ENCODE measurements at regions not wholly inside any gene's neighbourhood (a gene's known extent, or its start where the extent isn't known, plus 50 kb on each side); places are given as distances from the start of the nearest gene placed in this dataset.
"Not testable (repeated sequence)": the region's sequence is repeated elsewhere in the genome, so short reads cannot be mapped to it uniquely, and the experiment has no call there.

DNA sequence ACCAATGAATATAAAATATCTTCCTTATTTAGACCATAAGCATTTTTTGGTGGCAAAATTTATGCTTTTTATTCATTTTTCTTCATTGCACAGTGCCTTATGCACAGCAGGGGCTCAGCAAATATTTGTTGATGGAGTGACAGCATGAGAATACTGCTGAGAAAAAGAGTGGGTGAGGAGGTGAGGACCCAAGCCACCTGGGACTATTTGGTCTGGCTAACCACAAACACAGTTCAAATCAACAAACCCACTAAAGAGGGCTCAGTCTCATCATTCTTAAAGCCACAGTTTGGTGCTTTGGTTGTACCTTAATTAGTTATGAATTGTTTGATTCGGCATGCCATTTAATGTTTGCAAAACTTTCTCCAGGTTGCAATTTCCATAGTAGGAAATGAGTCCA, 183.5 kb upstream of the ZNF521 start:
- no peaks in the 10 kb centered on the region for H3K27me3 ChIP-seq (ENCODE audit: insufficient read depth in 3 of 3, low read length in 2 of 3)
- no peak overlapping the region for H3K4me3 ChIP-seq
- intact Hi-C loops (cut with DNase I) = no loop called here
- H3K36me3 ChIP-seq (ENCODE audit: insufficient read depth in 1 of 2, low read depth in 1 of 2) = no peaks in the 10 kb centered on the region
- H3K27ac ChIP-seq = no peak overlapping the region
- no peak for DNase-seq
- H3K9me3 ChIP-seq = no peaks in the 10 kb centered on the region
- ATAC-seq = no peak
- TF ChIP-seq, protein P1, sequence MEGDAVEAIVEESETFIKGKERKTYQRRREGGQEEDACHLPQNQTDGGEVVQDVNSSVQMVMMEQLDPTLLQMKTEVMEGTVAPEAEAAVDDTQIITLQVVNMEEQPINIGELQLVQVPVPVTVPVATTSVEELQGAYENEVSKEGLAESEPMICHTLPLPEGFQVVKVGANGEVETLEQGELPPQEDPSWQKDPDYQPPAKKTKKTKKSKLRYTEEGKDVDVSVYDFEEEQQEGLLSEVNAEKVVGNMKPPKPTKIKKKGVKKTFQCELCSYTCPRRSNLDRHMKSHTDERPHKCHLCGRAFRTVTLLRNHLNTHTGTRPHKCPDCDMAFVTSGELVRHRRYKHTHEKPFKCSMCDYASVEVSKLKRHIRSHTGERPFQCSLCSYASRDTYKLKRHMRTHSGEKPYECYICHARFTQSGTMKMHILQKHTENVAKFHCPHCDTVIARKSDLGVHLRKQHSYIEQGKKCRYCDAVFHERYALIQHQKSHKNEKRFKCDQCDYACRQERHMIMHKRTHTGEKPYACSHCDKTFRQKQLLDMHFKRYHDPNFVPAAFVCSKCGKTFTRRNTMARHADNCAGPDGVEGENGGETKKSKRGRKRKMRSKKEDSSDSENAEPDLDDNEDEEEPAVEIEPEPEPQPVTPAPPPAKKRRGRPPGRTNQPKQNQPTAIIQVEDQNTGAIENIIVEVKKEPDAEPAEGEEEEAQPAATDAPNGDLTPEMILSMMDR (IDR thresholded peaks at IDR 0.05) = no peak
- 51 to 82% (median 68%) methylated on average over 1 of the region's 1 CpG for WGBS, 3 donors
- no peaks in the 10 kb centered on the region for H3K4me1 ChIP-seq

DNA sequence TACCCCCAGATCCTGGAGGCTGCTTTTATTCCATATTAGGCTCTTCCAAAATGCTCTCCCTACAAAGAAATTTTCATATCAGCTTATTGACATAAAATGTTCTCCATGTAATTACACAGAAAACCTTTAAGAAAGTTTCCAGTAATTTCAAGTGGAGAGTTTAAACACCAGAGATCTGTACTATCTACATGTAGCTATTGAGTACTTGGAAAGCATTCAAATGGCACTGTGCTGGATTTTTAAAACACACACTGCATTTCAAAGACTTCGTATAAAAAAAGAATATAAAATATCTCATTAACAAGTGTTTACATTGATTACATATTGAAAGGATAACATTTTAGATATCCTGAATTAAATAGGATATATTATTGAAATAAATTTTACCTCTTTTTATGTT, 182.4 kb upstream of the ZNF521 start:
- H3K9me3 ChIP-seq = no peaks in the 10 kb centered on the region
- DNase-seq (no peak), ATAC-seq (no peak)
- no peaks in the 10 kb centered on the region for H3K27me3 ChIP-seq (ENCODE audit: insufficient read depth in 3 of 3, low read length in 2 of 3)
- no peak overlapping the region for H3K27ac ChIP-seq
- no peak overlapping the region for H3K4me3 ChIP-seq
- TF ChIP-seq, protein P1 (IDR thresholded peaks at IDR 0.05) = no peak
- 62 to 77% (median 71%) methylated on average over 1 of the region's 1 CpG for WGBS, 3 donors
- no peaks in the 10 kb centered on the region for H3K36me3 ChIP-seq (ENCODE audit: insufficient read depth in 1 of 2, low read depth in 1 of 2)
- intact Hi-C loops (cut with DNase I) = no loop called here
- H3K4me1 ChIP-seq = no peaks in the 10 kb centered on the region

DNA sequence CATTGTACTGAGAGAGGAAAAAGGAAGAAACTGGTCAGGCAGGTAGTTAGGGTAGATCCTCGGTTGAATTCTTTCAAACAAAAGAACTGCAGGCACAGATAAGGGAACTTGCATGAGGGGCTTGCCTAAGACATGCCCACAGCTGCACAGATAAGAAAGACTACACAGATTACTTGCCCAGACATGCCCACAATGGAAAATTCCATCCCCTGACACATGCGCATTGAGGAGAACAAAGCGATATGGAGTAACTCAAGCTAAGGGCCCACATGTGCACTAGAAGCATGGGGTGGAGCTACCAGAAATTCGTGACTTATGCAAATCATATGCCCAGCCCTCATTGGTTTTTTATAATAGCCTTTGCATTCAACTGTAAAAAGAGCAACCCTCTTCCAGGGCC, 181.3 kb upstream of the ZNF521 start:
- intact Hi-C loops (cut with DNase I) = no loop called here
- ATAC-seq = no peak
- Histone ChIP-seq H3K27me3 (ENCODE audit: insufficient read depth in 3 of 3, low read length in 2 of 3) (no peaks in the 10 kb centered on the region), H3K36me3 (ENCODE audit: insufficient read depth in 1 of 2, low read depth in 1 of 2) (no peaks in the 10 kb centered on the region), H3K27ac (no peak overlapping the region), H3K4me3 (no peak overlapping the region), H3K4me1 (no peaks in the 10 kb centered on the region), H3K9me3 (no peaks in the 10 kb centered on the region)
- TF ChIP-seq, protein P1 (IDR thresholded peaks at IDR 0.05) = no peak
- WGBS, 3 donors = 96% methylated on average over 4 of the region's 4 CpGs
- no peak for DNase-seq

DNA sequence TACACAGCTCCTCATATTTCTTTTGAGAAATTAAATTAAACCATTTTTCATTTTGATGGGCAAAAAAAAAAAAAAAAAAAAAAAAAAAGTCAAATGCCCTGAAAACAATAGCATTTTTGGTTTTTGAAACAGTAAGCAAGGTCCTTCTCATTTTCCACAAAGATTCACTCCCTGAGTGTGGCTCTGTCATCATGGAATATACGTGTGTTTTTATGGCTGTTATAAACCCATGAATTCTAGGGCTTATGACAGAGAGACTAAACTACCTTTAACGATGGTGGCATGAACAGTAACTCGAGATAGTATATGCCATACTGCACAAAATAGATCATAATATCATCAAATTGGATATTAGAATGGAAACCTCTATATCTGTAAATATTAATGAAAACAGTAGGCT, 179.2 kb upstream of the ZNF521 start:
- 68 to 78% (median 68%) methylated on average over 3 of the region's 3 CpGs for WGBS, 3 donors
- Histone ChIP-seq H3K9me3 (no peaks in the 10 kb centered on the region), H3K27me3 (ENCODE audit: insufficient read depth in 3 of 3, low read length in 2 of 3) (no peaks in the 10 kb centered on the region), H3K4me3 (no peak overlapping the region), H3K4me1 (no peaks in the 10 kb centered on the region), H3K27ac (no peak overlapping the region), H3K36me3 (ENCODE audit: insufficient read depth in 1 of 2, low read depth in 1 of 2) (no peaks in the 10 kb centered on the region)
- intact Hi-C loops (cut with DNase I) = no loop called here
- TF ChIP-seq, protein P1 (IDR thresholded peaks at IDR 0.05) = no peak
- ATAC-seq = no peak
- no peak for DNase-seq

DNA sequence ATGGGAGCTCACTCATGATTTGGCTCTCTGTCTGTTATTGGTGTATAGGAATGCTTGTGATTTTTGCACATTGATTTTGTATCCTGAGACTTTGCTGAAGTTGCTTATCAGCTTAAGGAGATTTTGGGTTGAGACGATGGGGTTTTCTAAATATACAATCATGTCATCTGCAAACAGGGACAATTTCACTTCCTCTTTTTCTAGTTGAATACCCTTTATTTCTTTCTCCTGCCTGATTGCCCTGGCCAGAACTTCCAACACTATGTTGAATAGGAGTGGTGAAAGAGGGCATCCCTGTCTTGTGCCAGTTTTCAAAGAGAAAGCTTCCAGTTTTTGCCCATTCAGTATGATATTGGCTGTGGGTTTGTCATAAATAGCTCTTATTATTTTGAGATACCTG, 173.8 kb upstream of the ZNF521 start:
- H3K27me3 ChIP-seq (ENCODE audit: insufficient read depth in 3 of 3, low read length in 2 of 3); H3K36me3 ChIP-seq (ENCODE audit: insufficient read depth in 1 of 2, low read depth in 1 of 2); H3K9me3 ChIP-seq; H3K4me3 ChIP-seq; H3K4me1 ChIP-seq; ATAC-seq; H3K27ac ChIP-seq; intact Hi-C loops (cut with DNase I); DNase-seq: not testable (repeated sequence)
- 75 to 100% (median 95%) methylated on average over 1 of the region's 1 CpG for WGBS, 3 donors
